ENCODE measurements at regions not wholly inside any gene's neighbourhood (a gene's known extent, or its start where the extent isn't known, plus 50 kb on each side); places are given as distances from the start of the nearest gene placed in this dataset.
"Not testable (repeated sequence)": the region's sequence is repeated elsewhere in the genome, so short reads cannot be mapped to it uniquely, and the experiment has no call there.

GRCh38 chr14:27634056-27634970 lies 1036.5 kb upstream of the NOVA1 start:
- H3K4me3 ChIP-seq, result no peak overlapping the region
- no peak for TF ChIP-seq Cebpa-rat (IDR thresholded peaks at IDR 0.05)
- no peaks in the 10 kb centered on the region for H3K36me3 ChIP-seq
- no peaks in the 10 kb centered on the region for H3K27me3 ChIP-seq
- no peak overlapping the region for H3K9ac ChIP-seq
- no peak overlapping the region for H3K27ac ChIP-seq
- no peaks in the 10 kb centered on the region for H3K9me3 ChIP-seq
- H4K20me1 ChIP-seq, result no peaks in the 10 kb centered on the region
- no peak overlapping the region for H3K4me2 ChIP-seq
- H3K4me1 ChIP-seq, result no peaks in the 10 kb centered on the region

- not testable (repeated sequence) for H3K36me3 ChIP-seq, H3K9ac ChIP-seq, H3K27me3 ChIP-seq, H4K20me1 ChIP-seq, H3K4me1 ChIP-seq, H3K27ac ChIP-seq, H3K4me2 ChIP-seq, H3K4me3 ChIP-seq
- peaks cover 14% of the 10 kb centered on the region; the same call in 1 of the 2 replicates for H3K9me3 ChIP-seq
These were observed 1042.9 kb upstream of the NOVA1 start for GRCh38 chr14:27640688-27641087.

DNA sequence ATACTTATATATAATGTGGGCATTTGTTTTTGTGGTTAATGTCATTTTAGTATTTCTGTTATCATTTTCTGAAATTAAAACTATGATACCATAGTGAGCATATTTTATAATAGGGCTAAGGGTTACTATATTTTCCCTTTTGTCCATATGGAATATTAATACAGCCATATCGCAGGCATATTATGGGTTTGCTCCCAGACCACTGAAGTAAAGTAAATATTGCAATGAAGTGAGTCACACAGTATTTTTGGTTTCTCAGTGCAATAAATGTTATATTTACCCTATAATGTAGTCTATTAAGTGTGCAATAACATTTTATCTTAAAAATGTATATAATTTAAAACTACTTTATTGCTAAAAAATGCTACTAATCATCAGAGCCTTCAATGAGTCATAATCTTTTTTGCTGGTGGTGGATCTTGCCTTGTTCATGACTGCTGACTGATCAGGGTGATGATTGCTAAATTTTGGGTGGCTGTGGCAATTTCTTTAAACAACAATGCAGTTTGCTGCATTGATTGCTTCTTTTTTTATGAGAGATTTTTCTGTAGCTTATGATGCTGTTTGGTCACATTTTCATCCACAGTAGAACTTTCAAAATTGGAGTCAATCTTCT lies 1044.5 kb upstream of the NOVA1 start:
- Histone ChIP-seq H3K36me3 (no peaks in the 10 kb centered on the region), H3K4me2 (no peak overlapping the region), H3K4me3 (no peak overlapping the region), H3K4me1 (no peaks in the 10 kb centered on the region), H4K20me1 (no peaks in the 10 kb centered on the region), H3K27me3 (no peaks in the 10 kb centered on the region), H3K27ac (no peak overlapping the region), H3K9me3 (peaks cover 14% of the 10 kb centered on the region; the same call in 1 of the 2 replicates), H3K9ac (no peak overlapping the region)
- no peak for TF ChIP-seq Cebpa-rat (IDR thresholded peaks at IDR 0.05)

DNA sequence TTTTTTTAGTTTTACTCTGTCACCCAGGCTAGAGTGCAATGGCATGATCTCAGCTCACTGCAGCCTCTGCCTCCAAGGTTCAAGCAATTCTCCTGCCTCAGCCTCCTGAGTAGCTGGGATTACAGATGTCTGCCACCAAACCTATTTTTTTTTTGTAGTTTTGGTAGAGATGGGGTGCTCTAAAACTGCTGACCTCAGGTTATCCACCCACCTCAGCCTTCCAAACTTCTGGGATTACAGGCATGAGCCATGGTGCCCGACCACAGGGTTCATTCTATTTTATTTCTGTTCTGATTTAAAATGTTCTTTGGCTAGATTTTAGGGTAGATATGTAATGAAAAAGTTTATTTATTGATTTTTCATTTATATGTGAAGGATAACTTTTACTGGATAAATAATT lies 1062.8 kb upstream of the NOVA1 start:
- peaks cover 14% of the 10 kb centered on the region; the same call in 1 of the 2 replicates for H3K9me3 ChIP-seq
- H4K20me1 ChIP-seq, result no peaks in the 10 kb centered on the region
- no peak overlapping the region for H3K27ac ChIP-seq
- H3K4me3 ChIP-seq, result no peak overlapping the region
- no peaks in the 10 kb centered on the region for H3K4me1 ChIP-seq
- no peak for TF ChIP-seq Cebpa-rat (IDR thresholded peaks at IDR 0.05)
- H3K4me2 ChIP-seq, result no peak overlapping the region
- H3K27me3 ChIP-seq, result no peaks in the 10 kb centered on the region
- no peaks in the 10 kb centered on the region for H3K36me3 ChIP-seq
- no peak overlapping the region for H3K9ac ChIP-seq

- Histone ChIP-seq H3K36me3 (no peaks in the 10 kb centered on the region), H3K9me3 (no peaks in the 10 kb centered on the region), H3K27ac (no peak overlapping the region)
These were observed 1070.7 kb upstream of the NOVA1 start for GRCh38 chr14:27668531-27668930.

DNA sequence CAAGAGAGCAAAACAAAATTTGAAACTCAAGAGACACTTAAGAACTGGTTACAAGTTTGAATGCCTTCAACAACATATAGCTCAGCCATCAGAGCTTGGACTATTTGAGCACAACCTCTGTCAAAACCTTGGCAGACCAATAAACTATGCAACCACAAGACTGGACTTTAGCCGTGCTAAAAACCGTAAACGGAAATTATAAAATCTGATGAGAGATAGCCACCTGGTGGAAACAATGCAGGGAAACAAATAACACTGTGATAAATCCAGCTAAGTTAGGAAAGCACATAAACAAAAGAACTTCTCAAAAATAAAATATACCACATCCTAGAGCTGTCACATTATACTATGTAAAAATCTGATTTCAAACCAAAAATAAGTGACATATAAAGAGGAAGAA lies 1074.2 kb upstream of the NOVA1 start:
- H4K20me1 ChIP-seq, result no peaks in the 10 kb centered on the region
- H3K4me2 ChIP-seq, result no peak overlapping the region
- no peaks in the 10 kb centered on the region for H3K36me3 ChIP-seq
- H3K27me3 ChIP-seq, result no peaks in the 10 kb centered on the region
- H3K9ac ChIP-seq, result no peak overlapping the region
- no peak for TF ChIP-seq Cebpa-rat (IDR thresholded peaks at IDR 0.05)
- H3K27ac ChIP-seq, result no peak overlapping the region
- H3K4me1 ChIP-seq, result no peaks in the 10 kb centered on the region
- H3K9me3 ChIP-seq, result no peaks in the 10 kb centered on the region
- no peak overlapping the region for H3K4me3 ChIP-seq

More at GRCh38 chr14:27668531-27668930, 1070.7 kb upstream of the NOVA1 start:
- H3K9ac ChIP-seq, result no peak overlapping the region
- no peak for TF ChIP-seq Cebpa-rat (IDR thresholded peaks at IDR 0.05)
- H3K4me1 ChIP-seq, result no peaks in the 10 kb centered on the region
- no peak overlapping the region for H3K4me2 ChIP-seq
- H3K4me3 ChIP-seq, result no peak overlapping the region
- H4K20me1 ChIP-seq, result no peaks in the 10 kb centered on the region
- no peaks in the 10 kb centered on the region for H3K27me3 ChIP-seq

GRCh38 chr14:27672811-27673737 lies 1075.2 kb upstream of the NOVA1 start:
- not testable (repeated sequence) for H3K9ac ChIP-seq, H3K9me3 ChIP-seq, H3K36me3 ChIP-seq, H3K4me2 ChIP-seq, H3K4me3 ChIP-seq, H3K27me3 ChIP-seq, H4K20me1 ChIP-seq, H3K27ac ChIP-seq, H3K4me1 ChIP-seq

DNA sequence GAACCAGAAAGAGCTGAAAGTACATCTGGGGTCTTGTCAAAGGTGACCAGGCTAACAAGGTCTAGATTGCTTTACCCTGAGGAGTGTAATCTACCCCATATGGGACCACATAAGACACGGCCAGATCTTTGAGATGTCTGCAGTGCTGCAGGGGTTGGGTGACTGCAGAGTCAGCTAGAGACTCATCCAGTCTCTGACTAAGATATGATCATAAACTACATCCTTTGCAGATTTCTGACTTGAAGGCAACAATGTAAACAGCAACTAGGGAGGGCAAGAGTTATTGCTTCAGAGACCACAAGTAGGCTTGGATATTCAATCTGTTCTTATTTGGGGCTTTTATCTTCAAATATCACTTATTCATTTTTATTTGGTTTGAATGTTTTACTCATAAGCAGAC lies 1080.5 kb upstream of the FOXG1 start:
- no peaks in the 10 kb centered on the region for H4K20me1 ChIP-seq
- no peak overlapping the region for H3K27ac ChIP-seq

DNA sequence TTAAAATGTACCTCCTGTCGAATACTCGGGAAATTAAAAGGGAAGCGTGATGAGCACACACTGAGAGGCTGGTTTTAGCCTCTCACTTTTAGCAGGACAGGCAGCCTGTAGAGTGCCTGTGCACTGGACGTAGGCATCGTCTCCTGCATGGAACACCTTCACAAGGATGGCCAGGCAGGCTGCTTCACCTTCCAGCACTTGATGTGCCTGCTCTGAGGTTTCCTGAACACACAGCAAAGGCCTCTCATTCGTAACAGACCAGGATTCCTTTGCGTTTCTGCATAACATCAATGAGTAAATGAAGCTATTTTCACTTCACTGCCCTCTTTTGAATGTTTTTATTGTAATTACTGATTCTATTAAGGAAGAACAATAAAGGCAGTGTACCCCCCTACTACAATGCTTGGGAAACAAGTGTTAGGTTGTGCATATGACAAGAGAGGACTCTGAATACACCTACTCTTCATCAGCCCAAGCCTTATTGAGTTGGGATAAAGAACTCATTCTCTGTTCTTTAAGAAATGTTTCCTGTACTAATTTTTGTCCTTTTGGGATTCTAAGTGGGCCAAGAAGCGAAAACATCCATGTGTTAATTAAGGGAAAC lies 1077.6 kb upstream of the FOXG1 start:
- Histone ChIP-seq H4K20me1 (no peaks in the 10 kb centered on the region), H3K27ac (no peak overlapping the region), H3K4me2 (no peak overlapping the region), H3K9ac (no peak overlapping the region), H3K4me3 (no peak overlapping the region), H3K4me1 (no peaks in the 10 kb centered on the region), H3K9me3 (no peaks in the 10 kb centered on the region), H3K27me3 (no peaks in the 10 kb centered on the region), H3K36me3 (no peaks in the 10 kb centered on the region)
- no peak for TF ChIP-seq Cebpa-rat (IDR thresholded peaks at IDR 0.05)

More for the DNA sequence above, 1080.5 kb upstream of the FOXG1 start:
- H3K9me3 ChIP-seq, result no peaks in the 10 kb centered on the region
- H3K9ac ChIP-seq, result no peak overlapping the region
- no peak overlapping the region for H3K4me3 ChIP-seq
- H3K27me3 ChIP-seq, result no peaks in the 10 kb centered on the region
- no peaks in the 10 kb centered on the region for H3K4me1 ChIP-seq
- no peak for TF ChIP-seq Cebpa-rat (IDR thresholded peaks at IDR 0.05)
- H3K36me3 ChIP-seq, result no peaks in the 10 kb centered on the region
- H3K4me2 ChIP-seq, result no peak overlapping the region
